B cell (primary cell): ENCODE measurements at regions not wholly inside any gene's neighbourhood (a gene's known extent, or its start where the extent isn't known, plus 50 kb on each side); places are given as distances from the start of the nearest gene placed in this dataset.

Experiments used
- ATAC-seq: fragments of 200-7000 bp; cut with Tn5 transposase; one replicate; pipeline ENCODE4 v1.10.0; 2021; ENCODE audit warnings: low read depth, mild to moderate bottlenecking, moderate number of reproducible peaks, moderate library complexity
- CTCF ChIA-PET: fragments of 350-600 bp; sonication (Branson Sonifier 250); formaldehyde crosslinking; loops from one replicate; lab custom pipeline; 2021; ENCODE audit warnings: antibody characterized with exemption, inconsistent platforms; lab: Charles Lee
- POLR2A ChIA-PET: fragments of 350-600 bp; sonication (Branson Sonifier 250); formaldehyde crosslinking; loops from one replicate; lab custom pipeline; 2021; ENCODE audit warnings: antibody characterized with exemption; lab: Charles Lee
- DNase-seq: peaks from one replicate; pipeline ENCODE4 v3.0.0; 2013
- H2AFZ ChIP-seq: 2 replicates; pipeline ENCODE4 v1.6.1; 2012; ENCODE audit warnings: mild to moderate bottlenecking, low read depth, low read length; ENCODE audit not compliant: insufficient read depth, poor library complexity, severe bottlenecking
- H3K27ac ChIP-seq, 2 donors: 1 replicate in 1 of 2; 2 replicates in 1 of 2; pipeline ENCODE4 v1.5.1; 2012 to 2013; ENCODE audit warnings: low read length in 2 of 2, mild to moderate bottlenecking in 2 of 2, moderate library complexity in 1 of 2
- H3K27me3 ChIP-seq, 4 experiments: fragments of 200-600 bp in 1 of 4; sonication (generic) in 1 of 4; replicated peaks in 1 of 4; 1 replicate in 2 of 4; 2 replicates in 2 of 4; pipeline versions ENCODE4 v1.6.1 to v1.7.0; 2013 to 2016; ENCODE audit warnings: low read length in 3 of 4, mild to moderate bottlenecking in 2 of 4, mixed read lengths in 1 of 4, moderate library complexity in 1 of 4; ENCODE audit not compliant: insufficient read depth in 4 of 4, control insufficient read depth in 3 of 4; ENCODE audit errors: control extremely low read depth in 1 of 4
- H3K36me3 ChIP-seq, 2 experiments: replicated peaks in 1 of 2; 1 replicate in 1 of 2; 2 replicates in 1 of 2; pipeline versions ENCODE4 v1.6.1 to v1.7.1; 2013; ENCODE audit warnings: low read length in 1 of 2; ENCODE audit not compliant: insufficient read depth in 2 of 2, control insufficient read depth in 1 of 2; ENCODE audit errors: control extremely low read depth in 1 of 2, extremely low read depth in 1 of 2
- H3K4me1 ChIP-seq, 2 donors: fragments of 200-600 bp in 1 of 2; sonication (generic) in 1 of 2; 1 replicate in 1 of 2; 2 replicates in 1 of 2; pipeline versions ENCODE4 v1.5.1 to v1.6.1; 2013 to 2017; ENCODE audit warnings: low read length in 2 of 2; ENCODE audit not compliant: control insufficient read depth in 2 of 2, insufficient read depth in 2 of 2
- H3K4me2 ChIP-seq: replicated peaks from 2 replicates; pipeline ENCODE3; 2012; ENCODE audit warnings: mild to moderate bottlenecking, low read depth, low read length; ENCODE audit not compliant: poor library complexity, severe bottlenecking
- H3K4me3 ChIP-seq, 5 experiments: fragments of 200-600 bp in 1 of 5; sonication (generic) in 1 of 5; 1 replicate in 3 of 5; 2 replicates in 2 of 5; pipeline versions ENCODE4 v1.5.1 to v1.7.0; 2011 to 2016; ENCODE audit warnings: low read length in 4 of 5, mild to moderate bottlenecking in 4 of 5, low read depth in 2 of 5, control low read depth in 1 of 5, moderate library complexity in 1 of 5; ENCODE audit not compliant: insufficient read depth in 1 of 5; ENCODE audit errors: control extremely low read depth in 1 of 5, extremely low read depth in 1 of 5
- H3K79me2 ChIP-seq: fragments of 200-600 bp; sonication (generic); one replicate; pipeline ENCODE4 v1.6.0; 2016; ENCODE audit warnings: low read length; ENCODE audit not compliant: control insufficient read depth, insufficient read depth
- H3K9ac ChIP-seq: fragments of 200-600 bp; sonication (generic); 2 replicates; pipeline ENCODE4 v1.6.1; 2017; ENCODE audit warnings: mild to moderate bottlenecking, low read length, moderate library complexity
- H3K9me3 ChIP-seq, 3 donors: one replicate each; pipeline versions ENCODE4 v1.6.1 to v1.7.1; 2013; ENCODE audit warnings: low read length in 2 of 3; ENCODE audit not compliant: control insufficient read depth in 2 of 3, insufficient read depth in 1 of 3; ENCODE audit errors: control extremely low read depth in 1 of 3
- H4K20me1 ChIP-seq: 2 replicates; pipeline ENCODE4 v1.6.0; 2012; ENCODE audit warnings: mild to moderate bottlenecking, low read length; ENCODE audit not compliant: insufficient read depth, control insufficient read depth, poor library complexity, severe bottlenecking
- H3K27ac Mint-ChIP-seq: one replicate; pipeline ENCODE4 v1.8.0; 2021; ENCODE audit warnings: mixed read lengths
- H3K27me3 Mint-ChIP-seq: one replicate; pipeline ENCODE4 v1.8.0; 2021; ENCODE audit warnings: mixed read lengths
- H3K4me1 Mint-ChIP-seq: one replicate; pipeline ENCODE4 v1.8.0; 2021; ENCODE audit warnings: mixed read lengths
- H3K4me3 Mint-ChIP-seq: one replicate; pipeline ENCODE4 v1.8.0; 2021; ENCODE audit warnings: mixed read lengths
- H3K9me3 Mint-ChIP-seq: one replicate; pipeline ENCODE4 v1.8.0; 2022; ENCODE audit warnings: mixed read lengths; ENCODE audit not compliant: insufficient read depth
- CTCF ChIP-seq: fragments of 200-600 bp; IDR thresholded peaks from one replicate; pipeline ENCODE4 v1.8.0; 2022; ENCODE audit warnings: antibody characterized with exemption, mild to moderate bottlenecking
- EZH2 ChIP-seq: IDR thresholded peaks from 2 replicates; pipeline ENCODE4 v1.6.1; 2012; ENCODE audit warnings: borderline replicate concordance, low read depth, mild to moderate bottlenecking, moderate library complexity, low read length; ENCODE audit not compliant: insufficient read depth, poor library complexity, severe bottlenecking
- WGBS: methylation state at CpG from one replicate; pipeline ENCODE4 v1.1.5; 2013; ENCODE audit warnings: missing lambda C conversion rate; ENCODE audit not compliant: insufficient coverage; 5-methylcytosine and 5-hydroxymethylcytosine counted together
- intact Hi-C: fragments of 100-400 bp; cut with micrococcal nuclease; formaldehyde crosslinking; loops from one replicate; pipeline ENCODE4 v1.10.0; 2022

DNA sequence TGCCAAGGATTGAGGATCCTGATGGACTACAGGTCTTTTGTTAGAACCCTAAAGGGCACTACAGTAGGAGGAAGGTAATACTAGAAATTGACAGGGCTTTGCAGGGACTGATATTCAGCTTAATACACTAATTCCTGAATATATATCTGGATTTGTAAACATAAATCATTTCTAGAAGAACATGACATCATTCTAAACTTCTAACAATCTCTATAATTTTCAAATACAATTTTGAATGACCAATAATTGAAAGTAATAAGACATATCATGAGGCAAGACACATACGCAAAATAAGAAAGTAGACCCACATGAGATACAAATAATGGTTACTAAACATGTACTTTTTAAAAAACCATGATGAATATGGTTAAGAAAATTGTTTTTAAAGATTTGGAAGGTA lies 52.4 kb upstream of the LRRC8B start:
- POLR2A ChIA-PET: no interaction called here
- CTCF ChIA-PET: no interaction called here
- H3K4me3 Mint-ChIP-seq: no peak overlapping the region

GRCh38 chr1:89472886-89473417 lies 51.7 kb upstream of the LRRC8B start:
- Histone ChIP-seq H4K20me1 (no peaks in the 10 kb centered on the region), H3K4me3 (no peak overlapping the region), H3K9ac (no peak overlapping the region), H2AFZ (no peak overlapping the region), H3K27ac (no peak overlapping the region), H3K9me3 (peaks cover 0 to 8% (median 2%) of the 10 kb centered on the region in 3 donors), H3K4me1 (no peaks in the 10 kb centered on the region), H3K79me2 (no peaks in the 10 kb centered on the region), H3K4me2 (no peak overlapping the region), H3K27me3 (peaks cover 0 to 12% (median 5%) of the 10 kb centered on the region in 4 experiments), H3K36me3 (no peaks in the 10 kb centered on the region)
- TF ChIP-seq EZH2: no peak
- TF ChIP-seq CTCF: no peak
- WGBS: 100% methylated on average over 3 of the region's 3 CpGs
- Mint-ChIP-seq H3K9me3 (peaks cover 6% of the 10 kb centered on the region), H3K27me3 (peaks cover 32% of the 10 kb centered on the region), H3K4me1 (no peaks in the 10 kb centered on the region), H3K4me3 (no peak overlapping the region), H3K27ac (no peak overlapping the region)
- DNase-seq (no peak), ATAC-seq (no peak)
- ChIA-PET POLR2A (no interaction called here), CTCF (interaction anchor here (1.0 to 1.4 kb wide), 2 partner anchors 9 to 291 kb away, joined by 3 to 5 read pairs; no protein-coding TSS in a partner anchor)
- intact Hi-C loops: no loop called here

More for the DNA sequence above, 52.4 kb upstream of the LRRC8B start:
- ATAC-seq (no peak), DNase-seq (no peak)
- TF ChIP-seq CTCF (no peak), EZH2 (no peak)
- Histone ChIP-seq H3K4me1 (no peaks in the 10 kb centered on the region), H4K20me1 (no peaks in the 10 kb centered on the region), H3K9ac (no peak overlapping the region), H3K9me3 (peaks cover 0 to 8% (median 2%) of the 10 kb centered on the region in 3 donors), H3K27ac (no peak overlapping the region), H3K79me2 (no peaks in the 10 kb centered on the region), H2AFZ (no peak overlapping the region), H3K36me3 (no peaks in the 10 kb centered on the region), H3K4me3 (no peak overlapping the region), H3K4me2 (no peak overlapping the region), H3K27me3 (peaks cover 0 to 12% (median 5%) of the 10 kb centered on the region in 4 experiments)
- H3K4me1 Mint-ChIP-seq: no peaks in the 10 kb centered on the region
- H3K27me3 Mint-ChIP-seq: peaks cover 34% of the 10 kb centered on the region
- intact Hi-C loops: no loop called here
- H3K9me3 Mint-ChIP-seq: peaks cover 6% of the 10 kb centered on the region
- WGBS: no CpG with 5 or more reads among the region's 1 CpG
- no peak overlapping the region for H3K27ac Mint-ChIP-seq
